PC-9 (cell line): ENCODE measurements at regions not wholly inside any gene's neighbourhood (a gene's known extent, or its start where the extent isn't known, plus 50 kb on each side); places are given as distances from the start of the nearest gene placed in this dataset.

Experiments
- BruUV-seq: library from RNA; stranded (reverse); fragments of 400-500 nt; replicated peaks from 2 replicates; lab custom pipeline; 2021; lab: Mats Ljungman, UMichigan
- CTCF ChIA-PET: fragments of 300-600 bp; sonication (Branson Sonifier 250); formaldehyde crosslinking; loops from one replicate; lab custom pipeline; 2022; ENCODE audit warnings: antibody characterized with exemption; lab: Charles Lee
- POLR2A ChIA-PET: fragments of 300-600 bp; sonication (Branson Sonifier 250); formaldehyde crosslinking; loops from one replicate; lab custom pipeline; 2022; ENCODE audit warnings: antibody characterized with exemption; ENCODE audit not compliant: unreplicated experiment; lab: Charles Lee
- DNase-seq, 2 experiments: peaks; one replicate each; pipeline versions ENCODE4 v3.0.0 to v3.0.0-alpha.2; 2015 to 2022; ENCODE audit warnings: mixed read lengths in 1 of 2
- H2AFZ ChIP-seq: fragments of 200-600 bp; sonication (generic); 2 replicates; pipeline ENCODE4 v1.8.1; 2017; ENCODE audit warnings: antibody characterized with exemption
- H3F3A ChIP-seq: fragments of 200-600 bp; sonication (generic); 2 replicates; pipeline ENCODE4 v1.8.1; 2017; ENCODE audit warnings: antibody characterized with exemption, mild to moderate bottlenecking, low read depth; ENCODE audit not compliant: insufficient read depth
- H3K27ac ChIP-seq: fragments of 200-600 bp; sonication (generic); 2 replicates; pipeline ENCODE4 v1.6.1; 2016; ENCODE audit warnings: mixed run types
- H3K27me3 ChIP-seq: fragments of 200-600 bp; sonication (generic); 2 replicates; pipeline ENCODE4 v1.6.1; 2016; ENCODE audit warnings: low read depth, mixed run types; ENCODE audit not compliant: insufficient read depth
- H3K36me3 ChIP-seq: fragments of 200-600 bp; sonication (generic); 2 replicates; pipeline ENCODE4 v1.6.1; 2016; ENCODE audit warnings: low read depth, mixed run types
- H3K4me1 ChIP-seq: fragments of 200-600 bp; sonication (generic); replicated peaks from 2 replicates; pipeline ENCODE4 v1.6.1; 2016; ENCODE audit warnings: mixed run types; ENCODE audit not compliant: insufficient read depth
- H3K4me2 ChIP-seq: fragments of 200-600 bp; sonication (generic); 2 replicates; pipeline ENCODE4 v1.6.1; 2017; ENCODE audit warnings: mixed run types
- H3K4me3 ChIP-seq: fragments of 200-600 bp; sonication (generic); 2 replicates; pipeline ENCODE4 v1.6.1; 2016; ENCODE audit warnings: mixed run types
- H3K79me2 ChIP-seq: fragments of 200-600 bp; sonication (generic); 2 replicates; pipeline ENCODE4 v1.6.1; 2017; ENCODE audit warnings: low read depth, mixed run types
- H3K9me2 ChIP-seq: fragments of 200-600 bp; sonication (generic); 2 replicates; pipeline ENCODE4 v1.8.1; 2017; ENCODE audit warnings: mild to moderate bottlenecking; ENCODE audit not compliant: insufficient read depth
- H3K9me3 ChIP-seq: fragments of 200-600 bp; sonication (generic); 2 replicates; pipeline ENCODE4 v1.8.1; 2016; ENCODE audit warnings: low read depth; ENCODE audit not compliant: insufficient read depth
- H4K20me1 ChIP-seq: fragments of 200-600 bp; sonication (generic); 2 replicates; pipeline ENCODE4 v1.8.1; 2017; ENCODE audit not compliant: insufficient read depth
- EZH2 ChIP-seq: fragments of 200-600 bp; sonication (generic); IDR thresholded peaks from 2 replicates; pipeline ENCODE4 v1.8.0; 2017; ENCODE audit warnings: antibody characterized with exemption, low read depth
- intact Hi-C: fragments of 100-400 bp; cut with micrococcal nuclease; formaldehyde crosslinking; loops from one replicate; pipeline ENCODE4 v1.10.0; 2022; ENCODE audit not compliant: unreplicated experiment
- TF ChIP-seq, protein P1 (sequence below): fragments of 200-600 bp; sonication (generic); conservative IDR thresholded peaks from 2 replicates; pipeline ENCODE4 v1.6.1; 2017; ENCODE audit warnings: mixed run types, antibody characterized with exemption, mild to moderate bottlenecking, moderate library complexity

DNA sequence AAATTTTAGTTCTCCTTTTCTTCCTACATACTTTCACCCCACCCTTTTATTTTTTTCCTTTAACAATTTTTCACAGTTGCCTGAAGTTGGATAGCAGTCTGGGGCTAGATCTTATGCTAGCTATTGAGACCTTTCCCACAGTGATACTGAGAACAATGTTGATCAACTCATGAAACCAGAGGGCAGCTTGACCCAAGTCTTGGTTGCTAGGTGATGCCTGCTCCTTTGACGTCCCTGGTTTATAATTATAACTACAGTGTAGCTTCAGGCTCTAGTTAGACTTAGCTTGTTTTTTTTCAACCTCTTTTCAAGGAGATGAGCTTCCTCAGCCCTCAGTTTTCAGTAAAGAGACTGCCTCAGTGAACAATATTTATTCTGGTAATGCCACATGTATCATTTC is 648.5 kb downstream of the IRS1 start:
- H3K27ac ChIP-seq = no peak overlapping the region
- BruUV-seq = no TSS peak

DNA sequence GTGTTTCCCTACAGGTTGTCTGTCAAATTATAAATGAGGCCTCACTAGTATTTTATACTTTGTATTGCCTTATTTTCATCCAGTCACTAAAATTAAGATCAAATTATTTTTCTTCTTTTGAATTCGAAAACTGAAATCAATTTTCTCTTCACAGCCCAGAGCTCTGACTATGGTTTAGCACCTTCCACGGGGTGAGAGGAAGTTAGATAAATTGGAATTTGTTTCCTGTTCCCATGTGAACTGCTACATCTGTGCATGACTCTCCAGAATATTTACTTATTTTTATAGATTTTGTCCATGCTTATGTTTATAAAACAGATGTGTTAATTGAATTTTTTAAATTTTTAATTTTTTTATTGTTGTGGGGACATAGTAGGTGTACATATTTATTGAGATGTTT is 656.5 kb downstream of the IRS1 start:
- H3K36me3 ChIP-seq = no peaks in the 10 kb centered on the region
- H3F3A ChIP-seq = no peaks in the 10 kb centered on the region
- BruUV-seq = no TSS peak
- H3K9me2 ChIP-seq = no peaks in the 10 kb centered on the region
- intact Hi-C loops = no loop called here
- TF ChIP-seq, protein P1, sequence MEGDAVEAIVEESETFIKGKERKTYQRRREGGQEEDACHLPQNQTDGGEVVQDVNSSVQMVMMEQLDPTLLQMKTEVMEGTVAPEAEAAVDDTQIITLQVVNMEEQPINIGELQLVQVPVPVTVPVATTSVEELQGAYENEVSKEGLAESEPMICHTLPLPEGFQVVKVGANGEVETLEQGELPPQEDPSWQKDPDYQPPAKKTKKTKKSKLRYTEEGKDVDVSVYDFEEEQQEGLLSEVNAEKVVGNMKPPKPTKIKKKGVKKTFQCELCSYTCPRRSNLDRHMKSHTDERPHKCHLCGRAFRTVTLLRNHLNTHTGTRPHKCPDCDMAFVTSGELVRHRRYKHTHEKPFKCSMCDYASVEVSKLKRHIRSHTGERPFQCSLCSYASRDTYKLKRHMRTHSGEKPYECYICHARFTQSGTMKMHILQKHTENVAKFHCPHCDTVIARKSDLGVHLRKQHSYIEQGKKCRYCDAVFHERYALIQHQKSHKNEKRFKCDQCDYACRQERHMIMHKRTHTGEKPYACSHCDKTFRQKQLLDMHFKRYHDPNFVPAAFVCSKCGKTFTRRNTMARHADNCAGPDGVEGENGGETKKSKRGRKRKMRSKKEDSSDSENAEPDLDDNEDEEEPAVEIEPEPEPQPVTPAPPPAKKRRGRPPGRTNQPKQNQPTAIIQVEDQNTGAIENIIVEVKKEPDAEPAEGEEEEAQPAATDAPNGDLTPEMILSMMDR = no peak
- no peak for TF ChIP-seq EZH2
- no peaks in the 10 kb centered on the region for H3K79me2 ChIP-seq
- no peaks in the 10 kb centered on the region for H3K27me3 ChIP-seq
- no peak overlapping the region for H3K27ac ChIP-seq
- peaks cover 4% of the 10 kb centered on the region; the same call in 1 of the 2 replicates for H3K4me1 ChIP-seq
- POLR2A ChIA-PET = no interaction called here
- CTCF ChIA-PET = no interaction called here
- no peak overlapping the region for H2AFZ ChIP-seq
- H3K9me3 ChIP-seq = no peaks in the 10 kb centered on the region
- no peak overlapping the region for H3K4me3 ChIP-seq
- no peak for DNase-seq
- no peaks in the 10 kb centered on the region for H4K20me1 ChIP-seq
- no peak overlapping the region for H3K4me2 ChIP-seq

More for the DNA sequence above, 648.5 kb downstream of the IRS1 start:
- no peak overlapping the region for H2AFZ ChIP-seq
- H3F3A ChIP-seq = no peaks in the 10 kb centered on the region
- H3K79me2 ChIP-seq = no peaks in the 10 kb centered on the region
- no peak overlapping the region for H3K4me2 ChIP-seq
- no peaks in the 10 kb centered on the region for H3K36me3 ChIP-seq
- TF ChIP-seq, protein P1 = no peak
- TF ChIP-seq EZH2 = no peak
- no peaks in the 10 kb centered on the region; the same call in 1 of the 2 replicates for H3K9me2 ChIP-seq
- ChIA-PET CTCF (no interaction called here), POLR2A (interaction anchor here (0.7 kb wide), 1 partner anchor 34 kb away, joined by 5 read pairs; no protein-coding TSS in a partner anchor)
- H3K4me1 ChIP-seq = no peaks in the 10 kb centered on the region
- no peak overlapping the region for H3K4me3 ChIP-seq
- no peak for DNase-seq
- intact Hi-C loops = no loop called here
- H3K27me3 ChIP-seq = no peaks in the 10 kb centered on the region
- H3K9me3 ChIP-seq = no peaks in the 10 kb centered on the region
- no peaks in the 10 kb centered on the region for H4K20me1 ChIP-seq

DNA sequence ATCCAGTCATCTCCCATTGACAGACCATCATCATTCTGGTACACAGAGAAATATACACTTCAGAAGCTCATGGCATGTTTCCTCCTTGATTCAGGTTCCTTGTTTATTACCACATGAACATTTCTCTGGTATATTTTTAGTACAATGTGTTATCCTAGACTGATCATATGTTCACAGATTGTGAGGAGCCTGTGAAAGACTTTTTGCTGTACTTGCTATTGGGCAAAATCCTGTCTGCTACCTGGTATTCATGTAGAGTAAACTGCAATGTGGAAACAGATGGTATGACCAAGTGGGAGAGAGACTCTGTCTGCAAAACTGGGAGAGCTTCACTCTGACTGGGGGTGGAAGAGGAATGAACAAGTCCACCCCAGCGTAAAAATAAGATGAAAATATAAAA is 657.2 kb downstream of the IRS1 start:
- Histone ChIP-seq H3K9me2 (no peaks in the 10 kb centered on the region), H2AFZ (no peak overlapping the region), H3K79me2 (no peaks in the 10 kb centered on the region), H4K20me1 (no peaks in the 10 kb centered on the region), H3K9me3 (0 out of 2 replicates have a peak, but pooled peaks cover 2% of the 10 kb centered on the region), H3K36me3 (no peaks in the 10 kb centered on the region), H3K27ac (no peak overlapping the region), H3K27me3 (no peaks in the 10 kb centered on the region), H3K4me1 (peaks cover 10% of the 10 kb centered on the region), H3F3A (peaks cover 3% of the 10 kb centered on the region; the same call in 1 of the 2 replicates), H3K4me3 (no peak overlapping the region), H3K4me2 (no peak overlapping the region)
- ChIA-PET POLR2A (no interaction called here), CTCF (no interaction called here)
- TF ChIP-seq, protein P1 = no peak
- no peak for TF ChIP-seq EZH2
- intact Hi-C loops = no loop called here
- no TSS peak for BruUV-seq
- no peak for DNase-seq
